Frontal cortex (tissue), 3 donors: ENCODE measurements at regions not wholly inside any gene's neighbourhood (a gene's known extent, or its start where the extent isn't known, plus 50 kb on each side); places are given as distances from the start of the nearest gene placed in this dataset.
A peak's percentile ranks its signal among the peaks of the same experiment; 100 is the strongest.

Experiments used
- DNase-seq, 2 donors: peaks; one replicate each; pipeline ENCODE4 v3.0.0; 2012; ENCODE audit warnings: low spot score in 2 of 2
- FAIRE-seq: peaks from 2 replicates; lab custom pipeline; 2012; peaks lifted over from hg19 to GRCh38; lab: Jason Lieb, UNC
- donor health status: control.
- donor health status: control.
- donor health status: control.

GRCh38 chr6:4518506-4518905 lies 257.7 kb upstream of the CDYL start:
- no peak for DNase-seq
- FAIRE-seq = no peak

- no peak for FAIRE-seq
- DNase-seq = no peak
Observed at GRCh38 chr6:4516206-4516605, 260.0 kb upstream of the CDYL start.

- no peak for FAIRE-seq
- DNase-seq = no peak
Observed at GRCh38 chr6:4513561-4513960, 262.6 kb upstream of the CDYL start.

GRCh38 chr6:4512051-4512471 lies 264.1 kb upstream of the CDYL start:
- no peak for FAIRE-seq
- DNase-seq = peak in 1 of 2 donors; percentile 24

GRCh38 chr6:4511641-4512020 lies 264.6 kb upstream of the CDYL start:
- no peak for DNase-seq
- no peak for FAIRE-seq

- FAIRE-seq = no peak
Observed at GRCh38 chr6:4510906-4511640, 265.1 kb upstream of the CDYL start.

GRCh38 chr6:4510317-4510716 lies 265.9 kb upstream of the CDYL start:
- FAIRE-seq = no peak
- peak in 1 of 2 donors; percentile 40 for DNase-seq

More at GRCh38 chr6:4510906-4511640, 265.1 kb upstream of the CDYL start:
- DNase-seq = no peak

- DNase-seq = no peak
- FAIRE-seq = no peak
Observed at GRCh38 chr6:4509506-4509905, 266.7 kb upstream of the CDYL start.

- FAIRE-seq (no peak), DNase-seq (no peak)
Observed at GRCh38 chr6:4506792-4507191, 269.4 kb upstream of the CDYL start.

- DNase-seq = no peak
- FAIRE-seq = no peak
Observed at GRCh38 chr6:4506223-4506622, 270.0 kb upstream of the CDYL start.

GRCh38 chr6:4504700-4505099 lies 271.5 kb upstream of the CDYL start:
- no peak for DNase-seq

GRCh38 chr6:4503700-4504099 lies 272.5 kb upstream of the CDYL start:
- DNase-seq (no peak), FAIRE-seq (no peak)

More at GRCh38 chr6:4504700-4505099, 271.5 kb upstream of the CDYL start:
- no peak for FAIRE-seq

- DNase-seq (no peak), FAIRE-seq (no peak)
Observed at GRCh38 chr6:4496284-4496683, 279.9 kb upstream of the CDYL start.

- DNase-seq = no peak
- FAIRE-seq = no peak
Observed at GRCh38 chr6:4491501-4492260, 284.5 kb upstream of the CDYL start.

- FAIRE-seq (no peak), DNase-seq (no peak)
Observed at GRCh38 chr6:4489538-4489937, 286.7 kb upstream of the CDYL start.

GRCh38 chr6:4488389-4488788 lies 287.8 kb upstream of the CDYL start:
- no peak for FAIRE-seq
- no peak for DNase-seq

- no peak for FAIRE-seq
- DNase-seq = no peak
Observed at GRCh38 chr6:4487538-4487937, 288.7 kb upstream of the CDYL start.

- FAIRE-seq (no peak), DNase-seq (peak in 1 of 2 donors; percentile 22)
Observed at GRCh38 chr6:4486568-4487315, 289.5 kb upstream of the CDYL start.

- no peak for FAIRE-seq
Observed at GRCh38 chr6:4485735-4486134, 290.5 kb upstream of the CDYL start.

GRCh38 chr6:4482461-4482860 lies 293.7 kb upstream of the CDYL start:
- FAIRE-seq = no peak
- DNase-seq = no peak

More at GRCh38 chr6:4485735-4486134, 290.5 kb upstream of the CDYL start:
- DNase-seq = no peak
